ENCODE measurements at regions not wholly inside any gene's neighbourhood (a gene's known extent, or its start where the extent isn't known, plus 50 kb on each side); places are given as distances from the start of the nearest gene placed in this dataset.

DNA sequence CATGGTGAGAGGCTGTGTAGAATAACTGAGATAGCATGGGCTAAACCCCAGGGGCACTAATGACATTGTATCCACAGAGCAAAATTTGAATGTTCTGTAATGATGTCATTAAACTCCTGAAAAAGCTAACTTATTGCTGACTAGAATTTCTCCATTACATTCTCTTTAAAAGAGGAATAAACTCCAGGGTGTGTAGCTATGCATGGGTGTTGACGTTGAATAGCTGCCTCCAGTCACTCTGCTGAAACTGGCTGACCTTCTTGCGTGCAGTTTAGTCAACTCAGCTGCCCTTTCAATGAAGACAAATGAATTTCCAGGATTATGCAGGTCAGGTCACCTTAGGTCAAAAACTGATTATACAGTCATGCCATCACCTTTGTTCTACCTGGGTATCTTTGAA, 617.5 kb upstream of the WWC1 start:
- no peak for DNase-seq (ENCODE audit: low read depth)
- TF ChIP-seq, protein P1, sequence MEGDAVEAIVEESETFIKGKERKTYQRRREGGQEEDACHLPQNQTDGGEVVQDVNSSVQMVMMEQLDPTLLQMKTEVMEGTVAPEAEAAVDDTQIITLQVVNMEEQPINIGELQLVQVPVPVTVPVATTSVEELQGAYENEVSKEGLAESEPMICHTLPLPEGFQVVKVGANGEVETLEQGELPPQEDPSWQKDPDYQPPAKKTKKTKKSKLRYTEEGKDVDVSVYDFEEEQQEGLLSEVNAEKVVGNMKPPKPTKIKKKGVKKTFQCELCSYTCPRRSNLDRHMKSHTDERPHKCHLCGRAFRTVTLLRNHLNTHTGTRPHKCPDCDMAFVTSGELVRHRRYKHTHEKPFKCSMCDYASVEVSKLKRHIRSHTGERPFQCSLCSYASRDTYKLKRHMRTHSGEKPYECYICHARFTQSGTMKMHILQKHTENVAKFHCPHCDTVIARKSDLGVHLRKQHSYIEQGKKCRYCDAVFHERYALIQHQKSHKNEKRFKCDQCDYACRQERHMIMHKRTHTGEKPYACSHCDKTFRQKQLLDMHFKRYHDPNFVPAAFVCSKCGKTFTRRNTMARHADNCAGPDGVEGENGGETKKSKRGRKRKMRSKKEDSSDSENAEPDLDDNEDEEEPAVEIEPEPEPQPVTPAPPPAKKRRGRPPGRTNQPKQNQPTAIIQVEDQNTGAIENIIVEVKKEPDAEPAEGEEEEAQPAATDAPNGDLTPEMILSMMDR (IDR thresholded peaks at IDR 0.05; ENCODE audit: low read depth, low read length, missing control alignments), result no peak
- in situ Hi-C loops (cut with HindIII; ENCODE audit: low sequenced_read_pairs), result no loop called here
- no peak overlapping the region for H3K4me3 ChIP-seq (ENCODE audit: low read depth, low read length)

DNA sequence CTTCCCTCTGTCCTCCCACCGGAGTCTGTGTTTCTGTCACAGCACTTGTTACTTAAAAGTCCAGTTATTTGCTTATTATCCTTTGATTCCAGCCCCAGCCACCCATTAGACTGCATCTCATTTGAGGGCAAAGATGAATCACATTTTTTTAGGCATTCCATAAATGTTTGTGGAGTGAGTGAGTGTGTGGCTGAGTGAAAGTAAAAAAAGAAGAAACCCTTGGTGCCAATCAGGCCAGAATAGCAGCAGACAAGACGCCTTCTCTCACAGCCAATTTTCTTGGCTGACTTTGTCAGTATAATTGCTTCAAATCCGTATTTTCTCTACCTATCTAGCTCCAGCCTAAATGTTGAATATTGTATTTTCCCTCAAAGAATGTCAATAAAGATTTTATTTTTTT, 613.0 kb upstream of the WWC1 start:
- in situ Hi-C loops (cut with HindIII; ENCODE audit: low sequenced_read_pairs), result no loop called here
- H3K4me3 ChIP-seq (ENCODE audit: low read depth, low read length), result no peak overlapping the region
- TF ChIP-seq, protein P1 (IDR thresholded peaks at IDR 0.05; ENCODE audit: low read depth, low read length, missing control alignments), result no peak
- no peak for DNase-seq (ENCODE audit: low read depth)

DNA sequence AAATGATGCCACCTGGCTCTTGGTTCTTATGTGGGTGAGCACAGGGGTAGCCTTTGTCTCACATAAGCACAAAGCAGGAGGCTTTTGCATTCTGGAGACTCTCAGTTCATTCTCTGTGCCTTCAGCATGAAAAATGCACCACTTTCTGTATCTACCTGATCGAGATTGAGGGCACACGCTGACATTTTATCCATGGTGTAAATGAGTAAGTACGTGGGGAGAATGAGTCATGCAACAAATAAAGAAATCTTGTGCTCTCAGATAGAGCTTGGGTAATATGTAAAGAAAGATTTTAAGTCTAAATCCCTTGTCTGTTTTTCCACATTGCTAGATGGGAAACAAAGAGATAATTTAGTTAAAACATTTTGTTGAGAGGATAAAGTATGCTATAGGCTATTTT, 607.2 kb upstream of the WWC1 start:
- peak; percentile 6 for DNase-seq (ENCODE audit: low read depth)
- in situ Hi-C loops (cut with HindIII; ENCODE audit: low sequenced_read_pairs), result no loop called here
- no peak overlapping the region for H3K4me3 ChIP-seq (ENCODE audit: low read depth, low read length)
- TF ChIP-seq, protein P1 (IDR thresholded peaks at IDR 0.05; ENCODE audit: low read depth, low read length, missing control alignments), result no peak

DNA sequence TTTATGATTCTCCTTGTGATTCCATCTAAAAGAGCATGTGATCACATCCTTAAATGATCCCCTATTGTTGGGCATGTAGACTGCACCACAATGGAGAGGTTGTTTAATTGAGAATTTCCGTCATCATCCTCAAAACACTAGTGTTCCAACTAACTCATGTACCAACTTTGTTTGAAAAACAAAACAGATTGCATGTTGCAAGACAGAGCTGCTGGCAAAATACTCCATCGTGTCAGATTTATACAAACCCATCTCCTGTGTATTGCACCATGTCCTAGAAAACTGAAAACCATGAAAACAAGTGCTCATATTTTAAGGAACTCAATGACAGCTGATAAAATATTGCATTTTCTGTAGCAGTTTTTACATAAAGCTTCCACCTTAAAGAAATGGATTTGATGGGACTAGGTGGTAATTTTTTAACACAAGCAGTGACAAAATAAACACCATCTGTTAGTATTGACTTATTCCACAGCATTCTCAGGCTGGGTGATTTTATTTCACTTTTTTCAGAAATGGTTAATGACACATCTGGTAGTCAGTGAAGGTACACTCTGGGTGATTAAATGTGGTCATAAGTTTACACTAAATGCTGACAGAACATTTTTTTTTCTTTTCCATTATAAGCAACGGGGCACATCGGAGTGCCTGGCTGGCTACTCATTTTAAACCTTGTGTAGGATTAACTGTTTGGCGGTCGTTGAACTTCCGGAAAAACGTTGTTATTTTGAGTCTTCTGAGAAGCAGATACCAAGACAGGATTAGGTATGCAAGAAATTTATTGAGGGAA, 602.9 kb upstream of the WWC1 start:
- no peak overlapping the region for H3K4me3 ChIP-seq (ENCODE audit: low read depth, low read length)
- DNase-seq (ENCODE audit: low read depth), result no peak
- in situ Hi-C loops (cut with HindIII; ENCODE audit: low sequenced_read_pairs), result no loop called here
- TF ChIP-seq, protein P1 (IDR thresholded peaks at IDR 0.05; ENCODE audit: low read depth, low read length, missing control alignments), result no peak

DNA sequence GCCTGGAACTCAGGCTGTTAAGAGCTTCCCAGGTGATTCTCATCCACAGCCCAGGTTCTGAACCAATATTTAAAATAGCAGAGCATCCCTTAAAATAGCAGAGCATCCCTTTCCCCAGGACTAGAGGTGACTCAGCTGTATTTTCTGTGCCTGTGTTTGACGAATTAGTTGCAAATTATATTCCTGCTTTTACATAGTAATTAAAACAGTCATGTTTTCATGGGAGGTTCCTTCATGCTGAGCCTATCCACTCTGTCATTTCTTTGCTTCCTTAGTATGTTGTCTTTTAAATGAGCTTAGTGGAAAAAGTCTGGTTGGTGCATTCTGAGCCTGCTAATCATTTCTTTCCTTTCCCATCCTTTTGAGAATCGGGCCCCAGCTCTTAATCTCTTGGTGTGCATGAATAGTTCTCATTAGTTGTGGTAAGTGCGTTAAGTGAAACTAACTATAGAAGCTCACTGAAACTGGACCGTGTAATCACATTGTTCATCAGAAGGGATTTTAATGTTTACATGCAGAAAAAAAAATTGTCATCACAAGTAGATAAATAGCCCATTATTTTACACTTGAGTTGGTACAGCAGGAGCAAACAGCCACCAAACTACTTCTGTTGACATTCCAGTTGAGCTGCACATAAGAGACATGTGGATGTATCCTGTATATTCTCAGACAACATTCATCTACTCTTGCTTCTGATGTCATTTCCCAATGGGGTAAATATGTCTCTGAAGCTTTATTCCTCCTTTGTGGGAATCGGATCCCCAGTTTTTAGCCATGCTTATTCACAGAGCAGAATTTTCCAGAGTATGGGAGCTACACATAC, 596.9 kb upstream of the WWC1 start:
- TF ChIP-seq, protein P1 (IDR thresholded peaks at IDR 0.05; ENCODE audit: low read depth, low read length, missing control alignments), result no peak
- in situ Hi-C loops (cut with HindIII; ENCODE audit: low sequenced_read_pairs), result no loop called here

DNA sequence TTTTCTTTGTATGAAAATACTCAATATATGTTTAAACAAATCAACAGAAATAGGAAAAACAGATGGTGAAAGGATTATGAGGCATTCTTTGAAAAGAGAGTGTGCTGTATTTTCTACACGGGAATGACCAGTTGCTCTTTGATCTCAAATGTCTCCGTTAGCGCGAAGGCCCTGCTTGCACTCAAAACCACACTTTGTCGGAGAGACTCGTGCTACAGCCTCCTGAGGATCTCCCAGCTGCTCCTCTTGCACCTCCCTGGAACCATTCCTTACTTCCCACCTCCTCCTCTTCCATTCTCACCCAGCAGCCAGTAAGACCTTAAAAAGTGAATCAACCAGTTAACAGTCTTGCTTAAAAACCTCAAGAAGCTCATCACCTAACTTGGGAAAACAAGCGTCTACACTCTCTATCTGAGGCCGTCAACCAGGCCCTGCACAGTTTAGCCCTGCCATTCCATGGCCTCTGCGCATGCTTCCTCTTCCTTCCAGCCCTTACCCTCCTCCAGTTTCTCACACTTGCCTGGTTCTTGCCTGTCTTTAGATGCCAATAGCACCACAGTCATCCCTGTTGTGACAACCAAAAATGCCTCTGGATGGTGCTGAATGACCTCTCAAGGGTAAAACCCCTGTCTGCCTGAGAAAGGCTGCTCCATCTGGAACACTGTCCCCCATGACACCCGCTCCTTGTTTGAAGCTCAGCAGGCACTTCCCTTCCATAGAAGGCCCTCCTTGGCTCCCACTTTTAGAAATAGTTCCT, 594.7 kb upstream of the WWC1 start:
- no peak for DNase-seq (ENCODE audit: low read depth)
- H3K4me3 ChIP-seq (ENCODE audit: low read depth, low read length), result no peak overlapping the region

More for the DNA sequence above, 596.9 kb upstream of the WWC1 start:
- H3K4me3 ChIP-seq (ENCODE audit: low read depth, low read length), result no peak overlapping the region
- no peak for DNase-seq (ENCODE audit: low read depth)

More for the DNA sequence above, 594.7 kb upstream of the WWC1 start:
- TF ChIP-seq, protein P1 (IDR thresholded peaks at IDR 0.05; ENCODE audit: low read depth, low read length, missing control alignments), result no peak
- in situ Hi-C loops (cut with HindIII; ENCODE audit: low sequenced_read_pairs), result no loop called here

Data from astrocyte of the cerebellum (primary cell).